ENCODE measurements at regions not wholly inside any gene's neighbourhood (a gene's known extent, or its start where the extent isn't known, plus 50 kb on each side); places are given as distances from the start of the nearest gene placed in this dataset.

DNA sequence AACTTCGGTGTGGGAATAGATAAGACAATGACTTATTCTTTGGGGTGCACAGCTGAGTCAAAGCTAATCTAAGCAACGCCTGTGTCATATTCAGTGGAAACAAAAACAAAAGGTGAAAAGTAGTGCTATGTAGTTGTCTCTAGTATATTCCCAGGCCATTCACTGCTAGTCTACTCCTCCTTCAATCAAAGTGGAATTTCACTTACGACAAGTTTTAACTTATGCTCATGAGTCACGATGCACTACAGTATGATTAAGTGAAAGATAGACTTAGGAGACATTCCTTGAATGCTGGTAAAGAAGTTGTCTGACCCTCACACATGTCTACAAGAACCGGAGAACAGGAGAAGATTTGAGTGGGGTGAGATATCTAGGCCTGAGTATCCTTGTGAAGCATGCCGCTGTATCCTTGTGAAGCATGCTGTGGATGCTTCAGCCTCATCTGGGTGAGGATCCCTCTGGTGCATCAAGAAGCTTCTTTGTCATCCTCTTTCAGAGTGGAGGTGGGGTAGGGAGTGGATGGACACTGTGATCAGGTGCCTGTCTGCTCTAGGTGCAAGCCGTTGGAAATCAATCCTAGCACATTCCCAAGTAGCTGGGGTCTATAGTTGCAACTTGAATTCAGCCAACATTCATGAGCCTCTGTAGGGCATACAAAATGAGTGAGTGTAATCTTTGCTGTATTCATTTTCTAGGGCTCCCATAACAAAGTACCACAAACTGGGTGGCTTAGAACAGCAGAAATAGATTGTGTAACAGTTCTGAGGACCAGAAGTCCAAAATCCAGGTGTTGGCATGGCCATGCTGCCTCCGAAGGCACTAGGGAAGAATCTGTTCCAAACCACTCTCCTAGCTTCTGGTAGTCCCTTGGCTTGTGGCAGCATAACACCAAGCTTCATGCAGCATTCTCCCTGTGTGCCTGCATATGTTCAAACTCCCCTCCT, 173.5 kb upstream of the FN1 start:
- TF ChIP-seq, protein P1, sequence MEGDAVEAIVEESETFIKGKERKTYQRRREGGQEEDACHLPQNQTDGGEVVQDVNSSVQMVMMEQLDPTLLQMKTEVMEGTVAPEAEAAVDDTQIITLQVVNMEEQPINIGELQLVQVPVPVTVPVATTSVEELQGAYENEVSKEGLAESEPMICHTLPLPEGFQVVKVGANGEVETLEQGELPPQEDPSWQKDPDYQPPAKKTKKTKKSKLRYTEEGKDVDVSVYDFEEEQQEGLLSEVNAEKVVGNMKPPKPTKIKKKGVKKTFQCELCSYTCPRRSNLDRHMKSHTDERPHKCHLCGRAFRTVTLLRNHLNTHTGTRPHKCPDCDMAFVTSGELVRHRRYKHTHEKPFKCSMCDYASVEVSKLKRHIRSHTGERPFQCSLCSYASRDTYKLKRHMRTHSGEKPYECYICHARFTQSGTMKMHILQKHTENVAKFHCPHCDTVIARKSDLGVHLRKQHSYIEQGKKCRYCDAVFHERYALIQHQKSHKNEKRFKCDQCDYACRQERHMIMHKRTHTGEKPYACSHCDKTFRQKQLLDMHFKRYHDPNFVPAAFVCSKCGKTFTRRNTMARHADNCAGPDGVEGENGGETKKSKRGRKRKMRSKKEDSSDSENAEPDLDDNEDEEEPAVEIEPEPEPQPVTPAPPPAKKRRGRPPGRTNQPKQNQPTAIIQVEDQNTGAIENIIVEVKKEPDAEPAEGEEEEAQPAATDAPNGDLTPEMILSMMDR (conservative IDR thresholded peaks at IDR 0.05; ENCODE audit: low read length): no peak
- no peak for TF ChIP-seq EZH2phosphoT487 (IDR thresholded peaks at IDR 0.05; ENCODE audit: borderline replicate concordance)
